AG10803 (cell line): ENCODE measurements at regions not wholly inside any gene's neighbourhood (a gene's known extent, or its start where the extent isn't known, plus 50 kb on each side); places are given as distances from the start of the nearest gene placed in this dataset.

ENCODE experiments used
- DNase-seq: peaks from one replicate; pipeline ENCODE4 v3.0.0; 2010; ENCODE audit warnings: low read depth
- H3K4me3 ChIP-seq: 2 replicates; pipeline ENCODE4 v1.5.1; 2011; ENCODE audit warnings: mild to moderate bottlenecking, low read length, control low read depth
- TF ChIP-seq, protein P1 (sequence below): conservative IDR thresholded peaks from 2 replicates; pipeline ENCODE4 v1.5.1; 2011; ENCODE audit warnings: mild to moderate bottlenecking, low read length, control low read depth, inconsistent platforms

DNA sequence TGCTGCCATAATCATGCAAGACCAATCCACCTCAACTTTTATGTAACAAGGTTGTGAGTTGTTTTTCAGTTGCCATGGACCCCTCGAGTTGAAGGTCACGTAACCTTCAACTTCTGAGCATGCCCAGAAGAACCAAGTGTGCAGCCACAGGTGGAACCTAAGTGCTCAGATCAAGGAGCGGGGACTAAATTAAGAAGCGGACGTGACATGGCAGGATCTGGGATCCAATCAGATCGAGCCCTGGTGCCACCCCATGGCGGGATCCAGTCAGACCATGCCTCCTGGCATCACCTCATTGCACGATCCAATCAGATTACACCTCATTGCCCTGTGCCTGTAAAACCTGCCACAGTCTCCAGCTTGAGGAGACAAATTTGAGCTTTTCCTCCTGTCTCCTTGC lies 204.5 kb upstream of the CDH5 start:
- H3K4me3 ChIP-seq, result no peak overlapping the region
- TF ChIP-seq, protein P1, sequence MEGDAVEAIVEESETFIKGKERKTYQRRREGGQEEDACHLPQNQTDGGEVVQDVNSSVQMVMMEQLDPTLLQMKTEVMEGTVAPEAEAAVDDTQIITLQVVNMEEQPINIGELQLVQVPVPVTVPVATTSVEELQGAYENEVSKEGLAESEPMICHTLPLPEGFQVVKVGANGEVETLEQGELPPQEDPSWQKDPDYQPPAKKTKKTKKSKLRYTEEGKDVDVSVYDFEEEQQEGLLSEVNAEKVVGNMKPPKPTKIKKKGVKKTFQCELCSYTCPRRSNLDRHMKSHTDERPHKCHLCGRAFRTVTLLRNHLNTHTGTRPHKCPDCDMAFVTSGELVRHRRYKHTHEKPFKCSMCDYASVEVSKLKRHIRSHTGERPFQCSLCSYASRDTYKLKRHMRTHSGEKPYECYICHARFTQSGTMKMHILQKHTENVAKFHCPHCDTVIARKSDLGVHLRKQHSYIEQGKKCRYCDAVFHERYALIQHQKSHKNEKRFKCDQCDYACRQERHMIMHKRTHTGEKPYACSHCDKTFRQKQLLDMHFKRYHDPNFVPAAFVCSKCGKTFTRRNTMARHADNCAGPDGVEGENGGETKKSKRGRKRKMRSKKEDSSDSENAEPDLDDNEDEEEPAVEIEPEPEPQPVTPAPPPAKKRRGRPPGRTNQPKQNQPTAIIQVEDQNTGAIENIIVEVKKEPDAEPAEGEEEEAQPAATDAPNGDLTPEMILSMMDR, result no peak
- DNase-seq, result no peak

DNA sequence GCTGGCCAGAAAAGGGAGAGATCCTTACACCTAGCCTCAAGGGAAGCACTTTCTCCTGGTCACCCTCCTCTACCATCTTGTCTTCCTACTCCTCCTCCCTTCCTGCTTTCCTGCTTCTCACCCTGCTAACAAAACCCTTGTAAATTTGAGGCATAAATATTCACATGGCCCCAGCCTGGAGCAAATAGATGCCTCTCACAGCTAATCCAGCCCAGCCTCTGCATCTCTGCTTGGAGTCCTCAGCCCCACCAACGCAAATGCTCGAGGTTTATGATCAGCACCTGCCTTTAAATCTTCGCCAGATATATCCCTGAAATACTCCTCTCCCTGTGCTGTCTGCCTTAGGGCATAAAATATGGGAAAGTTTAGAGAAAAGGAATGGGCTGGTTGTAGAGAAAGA lies 205.2 kb upstream of the CDH5 start:
- TF ChIP-seq, protein P1, result no peak
- no peak for DNase-seq
- H3K4me3 ChIP-seq, result no peak overlapping the region

DNA sequence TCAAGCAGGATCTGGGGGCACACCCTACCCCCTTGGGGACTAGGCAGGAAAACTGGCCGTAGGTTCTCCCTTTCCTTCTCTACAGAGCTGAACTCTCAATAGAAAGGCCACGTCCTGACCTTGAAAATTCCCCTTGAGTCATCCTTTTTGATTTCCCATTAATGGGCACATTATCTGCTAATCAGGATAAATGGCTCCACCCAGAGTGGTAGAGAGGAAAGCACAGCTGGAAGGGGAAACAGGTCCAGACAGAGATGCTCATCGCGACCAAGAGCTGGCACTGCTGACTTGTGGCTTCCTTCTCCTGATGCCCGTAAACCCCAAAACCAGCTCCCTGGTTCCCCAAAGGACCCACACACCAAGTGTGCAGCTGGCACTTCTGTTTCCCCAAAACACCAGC lies 206.5 kb upstream of the CDH5 start:
- no peak overlapping the region for H3K4me3 ChIP-seq
- DNase-seq, result peak; percentile 21
- TF ChIP-seq, protein P1, result peak; percentile 37

DNA sequence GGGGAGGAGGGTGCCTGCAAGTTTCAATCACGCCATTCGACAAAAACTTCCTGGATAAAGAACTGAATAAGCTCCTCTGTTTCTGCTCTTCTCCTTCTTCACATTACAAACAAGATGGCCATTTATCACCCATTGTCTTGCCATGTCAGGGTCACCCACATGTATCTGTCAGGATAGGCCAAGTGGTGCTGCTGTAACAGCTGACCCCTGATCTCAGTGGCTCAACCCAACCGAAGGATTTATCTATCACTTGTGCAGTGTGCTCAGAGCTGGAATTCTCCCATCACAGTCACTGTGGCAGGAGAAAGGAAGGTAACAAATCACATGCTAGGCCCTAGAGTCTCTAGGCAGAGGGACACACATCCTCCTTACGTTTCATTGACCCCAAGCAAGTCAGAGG lies 210.0 kb upstream of the CDH5 start:
- TF ChIP-seq, protein P1, result no peak
- no peak overlapping the region for H3K4me3 ChIP-seq
- no peak for DNase-seq

DNA sequence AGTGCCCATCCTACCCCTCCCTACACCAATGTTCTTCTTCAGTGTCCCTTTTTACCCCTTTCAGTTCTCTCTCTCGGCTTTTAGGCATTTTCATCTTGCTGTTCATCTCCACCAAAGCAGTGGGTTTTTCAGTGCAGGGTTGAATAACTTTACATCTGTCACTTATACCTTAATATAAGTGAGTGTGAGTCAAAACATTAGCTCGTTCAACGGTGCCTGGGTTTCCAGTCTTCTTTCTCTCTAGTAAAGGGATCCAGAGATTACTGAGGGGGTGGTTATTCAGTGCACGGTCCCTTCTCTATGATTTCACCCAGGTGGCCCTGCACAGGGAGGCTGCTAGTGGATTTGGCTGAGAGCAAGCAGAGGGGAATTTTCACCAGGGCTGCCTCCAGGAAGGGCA lies 210.6 kb upstream of the CDH5 start:
- TF ChIP-seq, protein P1, result no peak
- H3K4me3 ChIP-seq, result no peak overlapping the region
- no peak for DNase-seq

DNA sequence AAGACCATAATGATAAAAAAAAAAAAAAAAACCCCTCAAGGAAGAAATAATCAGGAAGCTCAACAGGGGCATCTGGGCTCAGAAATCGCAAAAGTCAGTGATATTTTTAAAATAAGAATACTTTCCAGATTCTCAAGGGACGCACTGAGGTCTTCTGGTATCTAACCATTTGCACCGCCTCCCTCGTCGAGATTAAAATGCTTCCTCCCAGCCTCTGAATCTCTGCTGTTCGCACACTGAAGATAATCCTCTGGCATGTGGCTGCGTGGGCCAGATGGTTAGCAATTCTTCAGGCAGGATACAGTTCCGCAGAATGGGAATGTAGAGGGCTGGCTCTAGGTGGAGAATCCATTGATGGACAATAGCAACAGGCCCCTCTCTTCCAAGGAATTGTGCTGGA lies 211.7 kb upstream of the CDH5 start:
- TF ChIP-seq, protein P1, result no peak
- no peak overlapping the region for H3K4me3 ChIP-seq
- peak; percentile 48 for DNase-seq

DNA sequence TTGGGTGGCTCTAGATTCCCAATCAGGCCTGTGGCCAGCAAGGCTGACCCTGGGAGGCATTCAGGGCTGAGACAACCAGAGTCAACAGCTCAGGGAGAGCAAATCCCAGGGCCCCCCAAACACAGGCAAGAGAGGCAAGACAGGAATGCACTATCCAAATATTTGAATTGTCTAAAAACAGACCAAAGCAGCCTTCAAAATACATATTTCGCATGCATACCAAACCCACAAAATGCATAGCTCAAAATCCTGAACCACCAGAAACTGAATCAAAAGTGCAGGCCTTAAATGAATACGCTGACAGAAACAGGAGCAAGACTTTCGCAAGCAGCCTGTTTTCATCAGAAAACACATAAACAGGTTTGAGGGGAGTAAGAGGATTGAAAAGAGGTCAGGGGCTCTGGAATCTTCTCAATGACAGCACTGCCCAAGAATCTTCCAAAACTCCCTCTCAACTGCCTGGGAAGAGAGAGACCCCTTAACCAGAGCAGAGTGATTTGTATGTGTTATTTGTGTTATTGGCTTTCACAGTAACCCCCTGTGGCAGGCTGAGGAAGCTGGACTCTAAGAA lies 213.6 kb upstream of the CDH5 start:
- H3K4me3 ChIP-seq, result no peak overlapping the region
- peak; percentile 96 for DNase-seq
- TF ChIP-seq, protein P1, result 0 out of 2 replicates have a peak, but pooled peaks have one; percentile 13
